ENCODE measurements at regions not wholly inside any gene's neighbourhood (a gene's known extent, or its start where the extent isn't known, plus 50 kb on each side); places are given as distances from the start of the nearest gene placed in this dataset.
"Not testable (repeated sequence)": the region's sequence is repeated elsewhere in the genome, so short reads cannot be mapped to it uniquely, and the experiment has no call there.

DNA sequence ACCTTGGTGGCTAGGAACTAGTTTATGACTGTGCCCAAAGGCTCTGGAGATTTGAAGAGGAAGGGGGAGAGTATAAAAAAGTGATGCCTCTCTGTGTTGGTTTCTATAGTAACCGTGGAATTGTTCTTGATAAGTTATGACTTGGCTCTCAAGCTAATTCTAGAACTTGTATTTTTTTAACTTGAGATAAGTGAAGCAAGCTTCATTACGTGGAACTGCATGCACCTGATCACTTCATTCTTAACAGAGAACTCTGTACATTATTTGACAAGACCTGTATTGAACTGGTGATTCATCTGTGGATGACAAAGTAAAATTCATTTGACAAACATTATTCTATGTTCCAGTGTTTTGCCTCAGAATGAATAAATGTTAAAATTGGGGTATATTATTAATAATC is 1452.2 kb downstream of the REEP3 start:
- no peak for DNase-seq

DNA sequence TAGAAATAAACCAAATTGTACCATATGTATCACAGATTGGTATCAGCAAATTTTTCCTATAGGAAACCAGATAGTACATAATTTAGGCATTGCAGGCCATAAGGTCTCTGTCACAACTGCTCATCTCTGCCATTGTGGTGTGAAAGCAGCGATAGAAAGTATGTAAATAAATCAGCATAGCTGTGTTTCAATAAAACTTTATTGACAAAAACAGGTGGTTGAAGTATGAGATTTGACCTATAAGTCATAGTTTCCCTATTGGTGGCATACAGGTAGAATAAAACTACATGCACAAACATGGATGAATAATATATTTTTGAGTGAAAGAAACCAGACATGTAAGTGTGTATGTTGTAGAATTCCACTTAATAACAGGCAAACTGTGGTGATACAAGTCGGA is 1454.9 kb downstream of the REEP3 start:
- no peak for DNase-seq

DNA sequence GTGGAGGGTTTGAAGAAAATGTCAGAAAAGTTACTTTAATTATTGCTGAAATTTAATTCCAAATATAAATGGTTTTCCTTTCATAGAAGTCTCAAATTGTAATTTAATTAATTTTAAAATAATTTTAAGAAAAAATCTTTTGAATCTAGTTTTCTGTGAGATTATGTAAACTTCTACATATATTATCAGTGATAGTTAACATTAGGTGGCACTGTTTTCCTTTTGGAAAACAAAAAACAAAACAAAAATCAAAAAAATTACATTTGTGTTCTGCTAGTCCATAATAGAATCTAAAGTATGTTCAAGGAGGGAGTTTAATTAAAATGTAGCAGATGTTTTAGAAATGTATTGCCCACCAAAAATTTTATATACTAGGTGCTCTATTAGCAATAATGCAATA is 1456.7 kb downstream of the REEP3 start:
- no peak for DNase-seq

DNA sequence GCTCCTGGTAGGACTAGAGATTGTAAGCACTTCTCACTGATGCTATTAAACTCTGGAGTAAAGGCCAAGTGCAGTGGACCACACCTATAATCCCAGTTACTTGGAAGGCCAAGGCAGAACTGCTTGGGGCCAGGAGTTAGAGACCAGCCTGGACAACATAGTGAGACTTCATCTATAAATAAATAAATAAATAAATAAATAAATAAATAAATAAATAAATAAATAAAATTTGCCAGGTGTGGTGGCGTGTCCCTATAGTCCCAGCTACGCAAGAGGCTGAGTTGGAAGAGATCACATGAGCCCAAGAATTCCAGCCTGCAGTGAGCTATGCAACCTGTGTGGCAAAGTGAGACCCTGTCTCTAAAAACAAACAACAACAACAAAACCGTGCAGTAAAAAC is 1475.7 kb downstream of the REEP3 start:
- DNase-seq: no peak

GRCh38 chr10:65010845-65011244 is 1489.6 kb downstream of the REEP3 start:
- DNase-seq: no peak

GRCh38 chr10:65017523-65017922 is 1496.3 kb downstream of the REEP3 start:
- no peak for DNase-seq

DNA sequence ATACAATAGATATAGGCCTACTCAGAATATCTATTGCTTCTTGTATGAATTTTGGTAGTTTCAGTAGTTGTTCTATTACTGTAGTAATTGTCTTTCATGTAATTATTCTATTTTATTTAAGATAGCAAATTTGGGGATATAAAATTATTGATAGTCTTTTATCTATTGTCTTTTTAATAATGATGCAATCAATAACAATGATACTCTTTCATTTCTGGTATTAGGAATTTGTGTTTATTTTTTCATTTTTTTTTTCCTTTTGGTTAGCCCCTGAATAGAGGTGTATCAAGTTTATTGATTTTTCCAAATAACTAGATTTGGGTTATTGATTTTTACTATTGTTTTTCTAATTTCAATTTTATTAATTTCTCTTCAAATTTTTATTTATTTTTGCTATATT is 1503.7 kb downstream of the REEP3 start:
- no peak for DNase-seq

- DNase-seq: no peak
These were observed 1509.1 kb downstream of the REEP3 start for GRCh38 chr10:65030263-65030662.

- no peak for DNase-seq
These were observed 1511.9 kb downstream of the REEP3 start for GRCh38 chr10:65032867-65033769.

DNA sequence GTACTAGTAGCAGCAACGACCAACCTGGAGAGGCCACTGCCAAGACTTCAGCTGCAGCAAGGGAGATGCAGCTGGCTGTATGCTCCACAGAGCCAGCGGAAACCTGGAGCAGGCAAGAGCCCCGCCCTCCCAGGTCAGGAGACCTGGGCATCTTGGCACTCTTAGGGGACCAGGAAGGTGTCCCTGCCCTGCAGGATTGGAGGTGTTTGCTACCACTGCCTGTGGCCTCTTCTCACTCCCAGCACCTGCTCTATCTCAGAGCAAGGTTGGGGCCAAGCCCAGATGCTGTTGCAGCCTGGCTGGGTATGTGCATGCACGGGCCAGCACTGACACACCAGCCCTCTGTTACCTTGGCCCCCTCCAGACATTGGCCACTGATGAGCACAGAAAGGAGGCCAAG is 1512.8 kb downstream of the REEP3 start:
- no peak for DNase-seq

DNA sequence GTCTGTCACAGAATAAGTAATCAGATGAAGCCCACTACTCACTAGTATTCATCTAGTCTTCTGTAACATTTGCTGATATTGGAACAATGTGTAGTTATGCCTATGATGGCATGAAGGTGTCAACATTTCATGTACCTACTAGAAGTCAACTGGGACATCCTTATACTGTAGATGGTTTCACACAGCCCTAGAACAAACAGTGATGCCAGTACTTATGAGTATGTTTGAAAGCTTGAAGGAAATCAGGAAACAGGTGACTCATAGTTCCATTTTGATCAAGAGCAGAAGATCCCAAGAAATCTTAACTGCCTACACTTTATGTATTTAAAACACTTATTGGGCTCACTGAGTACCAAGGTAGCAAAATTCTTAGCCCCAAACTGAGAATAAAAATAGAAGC is 1519.6 kb downstream of the REEP3 start:
- DNase-seq: no peak

GRCh38 chr10:65041307-65041706 is 1520.1 kb downstream of the REEP3 start:
- no peak for DNase-seq

DNA sequence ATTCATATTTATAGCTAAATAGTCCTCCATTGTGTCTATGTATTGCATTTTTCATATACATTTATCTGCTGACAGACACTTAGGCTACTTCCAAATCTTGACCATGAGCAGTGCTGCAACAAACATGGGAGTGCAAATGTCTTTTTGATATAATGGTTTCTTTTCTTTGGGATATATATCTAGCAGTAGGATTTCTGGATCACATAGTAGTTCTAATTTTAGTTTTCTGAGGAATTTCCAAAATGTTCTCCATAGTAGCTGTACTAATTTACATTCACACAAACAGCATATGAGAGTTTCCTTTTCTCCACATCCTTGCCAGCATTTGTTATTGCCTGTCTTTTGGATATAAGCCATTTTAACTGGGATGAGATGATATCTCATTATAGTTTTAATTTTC is 1521.3 kb downstream of the REEP3 start:
- DNase-seq: no peak

DNA sequence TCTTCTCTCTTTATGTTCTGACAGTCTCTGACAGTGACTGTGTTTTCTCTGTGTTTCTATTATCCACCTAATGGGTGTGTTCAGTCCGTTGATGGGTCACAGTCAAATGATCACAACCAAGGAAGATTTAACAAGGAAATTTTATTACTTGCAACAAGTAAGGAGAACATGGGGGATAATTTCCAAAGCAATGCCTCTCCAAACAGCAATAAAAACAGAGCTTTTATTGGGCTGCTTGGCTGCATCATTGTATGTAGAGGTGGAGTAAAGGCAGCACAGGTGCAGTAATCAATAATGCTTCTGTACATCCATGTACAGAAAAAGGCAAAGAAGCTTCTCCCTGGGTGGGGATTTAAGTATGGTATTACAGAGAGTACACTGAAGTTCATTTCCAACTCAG is 1525.6 kb downstream of the REEP3 start:
- DNase-seq: no peak

GRCh38 chr10:65052111-65052510 is 1530.9 kb downstream of the REEP3 start:
- not testable (repeated sequence) for DNase-seq

- not testable (repeated sequence) for DNase-seq
These were observed 1532.2 kb downstream of the REEP3 start for GRCh38 chr10:65053397-65053796.

DNA sequence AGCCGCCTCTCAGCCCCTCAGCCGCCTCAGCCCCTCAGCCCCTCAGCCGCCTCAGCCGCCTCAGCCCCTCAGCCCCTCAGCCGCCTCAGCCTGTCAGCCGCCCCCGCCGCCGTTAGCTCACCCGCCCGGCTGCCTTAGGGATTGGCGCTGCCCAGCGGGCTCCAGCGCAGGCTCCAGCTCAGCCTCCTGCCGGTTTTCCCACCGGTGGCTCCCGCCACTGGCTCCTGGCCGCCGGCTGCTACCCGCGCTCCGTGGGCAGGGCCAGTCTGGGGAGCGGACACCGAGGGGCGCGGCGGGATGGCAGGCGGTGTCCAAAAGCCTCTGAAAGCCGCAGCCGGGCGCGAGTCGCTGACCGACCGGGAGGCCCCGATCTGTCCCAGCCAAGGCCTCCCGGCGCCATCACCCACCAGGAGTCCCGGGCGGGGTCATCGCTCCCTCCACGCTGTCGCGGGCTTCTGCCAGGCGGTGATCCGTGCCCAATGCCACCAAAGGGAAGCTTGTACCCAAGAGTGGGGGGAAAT is 1532.7 kb downstream of the REEP3 start:
- not testable (repeated sequence) for DNase-seq

DNA sequence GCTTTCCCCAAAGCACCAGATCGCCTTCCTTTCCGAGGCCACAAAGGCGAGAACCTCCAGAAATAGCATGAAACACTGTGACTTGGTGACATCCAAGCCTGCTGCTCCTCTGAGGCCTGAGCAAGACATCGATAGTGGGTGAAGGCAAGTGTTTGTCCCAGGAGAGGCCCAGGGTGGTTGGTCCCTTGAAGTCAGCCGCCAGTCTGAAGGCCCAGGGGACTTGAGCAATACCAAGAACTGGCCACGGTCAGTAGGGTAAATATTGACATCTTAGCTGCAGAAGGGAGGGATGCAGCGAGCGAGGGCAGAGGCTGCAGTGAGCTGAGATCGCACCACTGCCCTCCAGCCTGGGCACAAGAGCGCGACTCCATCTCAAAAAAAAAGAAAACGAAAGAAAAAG is 1533.5 kb downstream of the REEP3 start:
- not testable (repeated sequence) for DNase-seq

- DNase-seq: no peak
These were observed 1544.1 kb downstream of the REEP3 start for GRCh38 chr10:65065278-65065677.

DNA sequence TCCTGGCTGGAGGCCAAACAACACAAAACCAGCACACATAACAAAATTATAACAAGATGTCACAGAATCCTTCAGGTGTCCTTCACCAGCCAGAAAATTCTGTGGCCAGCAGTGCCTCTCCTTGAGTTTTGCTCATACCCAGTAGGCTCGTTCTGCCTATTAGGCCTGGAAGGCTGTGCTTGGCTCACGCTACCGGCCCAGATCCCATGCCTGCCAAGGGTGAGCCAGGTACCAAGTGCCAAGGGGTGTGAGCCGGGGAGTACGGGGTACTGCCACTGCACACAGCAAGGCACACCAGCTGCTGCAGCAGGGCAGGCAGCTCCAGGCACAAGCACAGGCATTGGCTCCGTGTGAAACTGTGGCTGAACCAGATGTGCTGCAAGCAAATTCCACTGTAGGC is 1562.0 kb downstream of the REEP3 start:
- DNase-seq: no peak

DNA sequence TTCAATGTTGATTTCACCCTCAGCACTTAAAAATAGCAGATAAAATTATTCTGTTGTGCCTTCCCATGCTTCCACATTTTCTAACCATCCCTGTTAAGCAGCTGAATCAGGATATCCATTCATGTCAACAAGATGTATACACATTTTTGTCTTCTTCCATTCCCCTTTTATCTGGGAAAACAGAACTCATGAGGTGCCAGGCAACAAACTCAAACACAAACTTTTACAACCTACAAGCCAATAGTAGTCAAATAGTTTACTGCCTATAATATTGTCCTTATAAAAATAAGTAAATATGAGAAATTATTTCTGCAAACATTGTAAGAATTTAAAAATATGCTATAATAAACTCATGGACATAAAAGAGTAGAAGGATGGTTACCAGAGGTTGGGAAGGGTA is 1569.8 kb downstream of the REEP3 start:
- DNase-seq: no peak

DNA sequence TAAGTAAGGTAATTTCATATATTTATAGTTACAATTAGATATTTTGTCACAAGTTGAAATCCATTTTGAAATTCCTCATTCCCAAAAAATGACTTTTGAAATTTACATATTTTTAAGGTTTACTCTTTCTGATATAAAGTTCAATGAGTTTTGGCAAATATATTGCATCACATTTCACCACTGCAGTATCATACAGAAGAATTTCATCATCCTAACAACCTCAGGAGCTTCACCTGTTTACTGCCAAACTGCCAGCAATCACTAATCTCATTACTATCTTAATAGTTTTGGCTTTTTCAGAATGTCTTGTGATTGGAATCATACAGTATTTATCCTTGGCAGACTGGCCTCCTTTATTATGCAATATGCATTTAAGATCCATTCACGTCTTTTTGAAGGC is 1578.9 kb downstream of the REEP3 start:
- DNase-seq: no peak

GRCh38 chr10:65100881-65101280 is 1579.7 kb downstream of the REEP3 start:
- not testable (repeated sequence) for DNase-seq

DNA sequence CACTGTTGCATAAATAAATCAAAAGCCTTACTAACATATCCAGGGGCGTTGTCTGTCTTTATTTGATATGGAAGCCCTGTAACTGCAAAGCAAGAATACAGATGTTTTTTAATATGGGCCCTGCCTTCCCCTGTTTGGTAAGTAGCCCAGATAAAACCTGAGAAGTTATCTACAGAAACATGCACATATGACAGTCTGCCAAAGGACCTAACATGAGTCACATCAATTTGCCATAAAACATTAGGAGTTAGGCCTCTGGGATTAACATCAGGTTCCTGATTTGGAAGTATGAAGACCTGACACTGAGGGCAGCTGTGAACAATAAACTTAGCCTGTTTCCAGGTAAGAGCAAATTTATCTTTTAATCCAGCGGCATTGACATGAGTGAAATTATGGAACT is 1588.8 kb downstream of the REEP3 start:
- no peak for DNase-seq

DNA sequence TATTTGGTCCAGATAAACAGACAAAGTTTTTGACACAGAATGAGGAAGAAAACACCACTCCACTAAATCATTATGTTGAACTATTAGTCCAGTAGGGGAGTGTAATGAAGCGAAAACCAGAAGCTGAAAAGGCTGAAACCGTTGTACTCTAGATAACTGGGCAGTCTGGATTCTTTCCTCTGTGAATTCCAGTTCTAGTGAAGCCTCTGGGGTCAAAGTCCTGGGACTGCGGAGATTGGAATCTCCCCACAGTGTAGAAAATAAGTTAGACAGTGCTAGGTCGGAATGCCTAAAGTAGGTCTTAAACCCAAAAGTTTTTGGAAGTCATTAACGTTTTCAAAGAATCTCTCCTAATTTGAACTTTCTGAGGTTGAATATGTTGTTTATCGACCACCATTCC is 1589.9 kb downstream of the REEP3 start:
- DNase-seq: not testable (repeated sequence)

Measured in NCI-H2081 (cell line).